ENCODE measurements at regions not wholly inside any gene's neighbourhood (a gene's known extent, or its start where the extent isn't known, plus 50 kb on each side); places are given as distances from the start of the nearest gene placed in this dataset.

DNA sequence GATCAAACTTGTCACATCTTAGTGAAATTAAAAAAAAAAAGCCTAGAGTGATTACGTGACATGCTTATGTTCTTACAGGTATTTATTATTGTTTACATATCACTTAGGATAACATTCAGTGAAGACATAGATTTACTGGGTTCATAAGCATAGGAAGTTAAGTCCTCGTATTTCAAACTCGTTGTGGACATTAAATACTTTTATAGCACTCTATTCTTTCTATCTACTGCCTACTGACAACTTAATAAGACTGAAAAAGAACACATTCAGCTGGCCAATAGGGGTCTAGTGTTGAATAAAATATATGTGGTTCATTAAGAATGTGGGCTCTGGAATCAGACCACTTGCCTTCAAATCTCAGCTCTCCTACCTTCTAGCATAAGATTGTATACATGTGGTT is 1927.4 kb downstream of the PCDH9 start:
- Histone ChIP-seq H3K9me3 (replicated peaks in 1 of 3) (peaks cover 0 to 1% (median 0%) of the 10 kb centered on the region in 3 donors), H3K36me3 (replicated peaks in 1 of 2) (no peaks in the 10 kb centered on the region), H3K27ac (no peak overlapping the region), H3K4me3 (no peak overlapping the region), H3K4me1 (replicated peaks in 1 of 2) (no peaks in the 10 kb centered on the region), H3K27me3 (no peaks in the 10 kb centered on the region)
- WGBS, 4 donors: 61 to 74% (median 72%) methylated on average over 3 of the region's 3 CpGs
- intact Hi-C loops (cut with DNase I): no loop called here
- no peak for DNase-seq
- TF ChIP-seq, protein P1, sequence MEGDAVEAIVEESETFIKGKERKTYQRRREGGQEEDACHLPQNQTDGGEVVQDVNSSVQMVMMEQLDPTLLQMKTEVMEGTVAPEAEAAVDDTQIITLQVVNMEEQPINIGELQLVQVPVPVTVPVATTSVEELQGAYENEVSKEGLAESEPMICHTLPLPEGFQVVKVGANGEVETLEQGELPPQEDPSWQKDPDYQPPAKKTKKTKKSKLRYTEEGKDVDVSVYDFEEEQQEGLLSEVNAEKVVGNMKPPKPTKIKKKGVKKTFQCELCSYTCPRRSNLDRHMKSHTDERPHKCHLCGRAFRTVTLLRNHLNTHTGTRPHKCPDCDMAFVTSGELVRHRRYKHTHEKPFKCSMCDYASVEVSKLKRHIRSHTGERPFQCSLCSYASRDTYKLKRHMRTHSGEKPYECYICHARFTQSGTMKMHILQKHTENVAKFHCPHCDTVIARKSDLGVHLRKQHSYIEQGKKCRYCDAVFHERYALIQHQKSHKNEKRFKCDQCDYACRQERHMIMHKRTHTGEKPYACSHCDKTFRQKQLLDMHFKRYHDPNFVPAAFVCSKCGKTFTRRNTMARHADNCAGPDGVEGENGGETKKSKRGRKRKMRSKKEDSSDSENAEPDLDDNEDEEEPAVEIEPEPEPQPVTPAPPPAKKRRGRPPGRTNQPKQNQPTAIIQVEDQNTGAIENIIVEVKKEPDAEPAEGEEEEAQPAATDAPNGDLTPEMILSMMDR (IDR thresholded peaks at IDR 0.05): no peak
- TF ChIP-seq POLR2A (IDR thresholded peaks at IDR 0.05): no peak

DNA sequence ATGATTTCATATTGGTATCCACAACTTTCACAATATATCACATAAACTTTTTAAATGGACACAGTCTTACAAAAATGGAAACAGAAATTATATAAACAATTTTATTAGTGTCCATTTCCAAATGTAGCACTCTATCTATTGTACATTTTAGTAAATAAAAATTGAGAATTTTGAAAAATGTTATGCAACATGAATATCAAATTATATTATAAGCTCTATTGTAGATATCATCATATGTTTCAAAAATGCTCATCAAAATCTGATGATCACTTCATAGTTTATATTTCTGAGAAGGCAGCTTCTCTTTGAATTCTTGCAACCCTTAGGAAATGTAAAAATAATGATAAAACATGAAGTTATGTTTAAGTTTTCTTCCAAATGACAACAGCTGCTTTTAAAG is 1928.6 kb downstream of the PCDH9 start:
- no peak for TF ChIP-seq POLR2A (IDR thresholded peaks at IDR 0.05)
- TF ChIP-seq, protein P1 (IDR thresholded peaks at IDR 0.05): no peak
- H3K4me1 ChIP-seq (replicated peaks in 1 of 2): no peaks in the 10 kb centered on the region
- H3K27me3 ChIP-seq: no peaks in the 10 kb centered on the region
- no peak overlapping the region for H3K4me3 ChIP-seq
- H3K27ac ChIP-seq: no peak overlapping the region
- no peak for DNase-seq
- no peaks in the 10 kb centered on the region for H3K36me3 ChIP-seq (replicated peaks in 1 of 2)
- peaks cover 0 to 5% (median 0%) of the 10 kb centered on the region in 3 donors for H3K9me3 ChIP-seq (replicated peaks in 1 of 3)
- intact Hi-C loops (cut with DNase I): no loop called here

DNA sequence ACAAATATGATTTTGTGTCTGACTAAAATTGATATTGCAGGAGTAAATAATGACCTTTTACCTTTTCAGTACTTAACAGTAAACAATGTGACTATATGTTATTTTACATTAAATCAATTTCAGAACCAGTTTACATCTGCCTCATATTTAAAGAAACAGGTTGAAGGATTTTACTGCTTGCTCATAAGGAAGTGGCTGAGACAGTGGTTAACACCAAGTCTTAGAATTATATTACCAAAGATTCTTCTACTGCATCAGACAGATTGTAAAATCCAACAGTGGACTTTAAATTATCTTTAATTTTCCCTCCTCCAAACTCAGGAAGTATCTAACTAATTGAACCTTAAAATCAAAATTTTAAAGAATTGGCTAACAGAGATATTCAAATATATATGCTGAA is 1929.9 kb downstream of the PCDH9 start:
- intact Hi-C loops (cut with DNase I): no loop called here
- Histone ChIP-seq H3K27ac (no peak overlapping the region), H3K27me3 (no peaks in the 10 kb centered on the region), H3K4me1 (replicated peaks in 1 of 2) (no peaks in the 10 kb centered on the region), H3K4me3 (no peak overlapping the region), H3K9me3 (replicated peaks in 1 of 3) (peaks cover 0 to 5% (median 0%) of the 10 kb centered on the region in 3 donors), H3K36me3 (replicated peaks in 1 of 2) (no peaks in the 10 kb centered on the region)
- no peak for DNase-seq
- TF ChIP-seq POLR2A (IDR thresholded peaks at IDR 0.05): no peak
- TF ChIP-seq, protein P1 (IDR thresholded peaks at IDR 0.05): no peak

DNA sequence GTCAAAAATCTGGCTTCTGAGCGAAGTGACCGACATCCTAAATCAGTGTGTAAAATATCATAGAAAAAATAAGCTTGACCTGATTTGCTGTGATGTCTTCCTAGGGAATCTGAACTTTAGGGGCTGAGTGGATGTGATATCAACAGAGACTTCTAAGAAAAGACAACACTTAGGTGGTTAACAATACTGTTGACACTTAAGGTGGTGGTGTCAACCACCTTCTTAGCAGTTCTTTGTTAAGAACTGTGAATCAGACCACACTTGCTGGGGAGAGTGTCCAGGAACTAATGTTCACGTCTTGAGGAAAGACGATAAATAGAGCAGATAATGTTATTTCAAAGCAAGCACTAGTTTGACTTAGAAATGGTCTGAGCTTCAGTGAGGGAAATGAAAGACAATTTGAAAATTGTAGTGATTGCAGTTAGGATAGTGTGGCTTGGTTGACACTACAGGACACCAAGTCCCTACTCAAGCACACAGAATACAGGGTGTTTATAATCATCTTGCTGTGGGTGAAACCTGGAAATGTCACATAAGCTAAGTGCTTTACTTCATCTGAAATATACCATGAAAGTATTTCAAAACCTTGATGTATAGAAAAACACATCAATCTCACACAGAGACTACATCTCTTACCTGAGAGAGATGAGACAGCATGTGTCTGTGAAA is 1936.5 kb downstream of the PCDH9 start:
- no peak overlapping the region for H3K27ac ChIP-seq
- DNase-seq: no peak
- H3K4me3 ChIP-seq: no peak overlapping the region
- H3K4me1 ChIP-seq (replicated peaks in 1 of 2): no peaks in the 10 kb centered on the region
- no peaks in the 10 kb centered on the region for H3K27me3 ChIP-seq
- H3K36me3 ChIP-seq (replicated peaks in 1 of 2): no peaks in the 10 kb centered on the region
- intact Hi-C loops (cut with DNase I): no loop called here
- TF ChIP-seq, protein P1 (IDR thresholded peaks at IDR 0.05): no peak
- TF ChIP-seq POLR2A (IDR thresholded peaks at IDR 0.05): no peak
- H3K9me3 ChIP-seq (replicated peaks in 1 of 3): peaks cover 0 to 5% (median 0%) of the 10 kb centered on the region in 3 donors
- WGBS, 4 donors: 79 to 89% (median 81%) methylated on average over 4 of the region's 4 CpGs
